HEK293 (cell line): ENCODE measurements at regions not wholly inside any gene's neighbourhood (a gene's known extent, or its start where the extent isn't known, plus 50 kb on each side); places are given as distances from the start of the nearest gene placed in this dataset.

Experiments used
- CTCF ChIA-PET: fragments of 350-600 bp; formaldehyde crosslinking; extraction: SDS; loops from one replicate; lab custom pipeline; 2021; ENCODE audit warnings: antibody characterized with exemption; lab: Yijun Ruan, JAX
- POLR2A ChIA-PET: fragments of 300-600 bp; formaldehyde crosslinking; extraction: SDS; loops from one replicate; lab custom pipeline; 2020; ENCODE audit warnings: antibody characterized with exemption, inconsistent platforms; lab: Yijun Ruan, JAX
- H3K27ac ChIP-seq: fragments of 200-500 bp; sonication (Bioruptor generic); 2 replicates; pipeline ENCODE4 v1.5.1; 2014; ENCODE audit warnings: low read depth, low read length, control low read depth, inconsistent platforms; ENCODE audit errors: extremely low read depth
- H3K36me3 ChIP-seq, 2 experiments: fragments of 200-500 bp in 1 of 2; sonication (Bioruptor generic) in 1 of 2; 1 replicate in 1 of 2; 2 replicates in 1 of 2; pipeline ENCODE4 v1.5.1; 2014 to 2017; ENCODE audit warnings: inconsistent platforms in 2 of 2, low read length in 2 of 2; ENCODE audit not compliant: control insufficient read depth in 2 of 2, insufficient read depth in 1 of 2
- H3K4me1 ChIP-seq: fragments of 200-500 bp; sonication (Bioruptor generic); 2 replicates; pipeline ENCODE4 v1.5.1; 2014; ENCODE audit warnings: mild to moderate bottlenecking, low read length, inconsistent platforms; ENCODE audit not compliant: control insufficient read depth, insufficient read depth
- H3K4me3 ChIP-seq: 2 replicates; pipeline ENCODE4 v1.5.1; 2011; ENCODE audit warnings: low read depth, mild to moderate bottlenecking, control low read depth, low read length, moderate library complexity
- H3K9me3 ChIP-seq: fragments of 200-500 bp; sonication (Bioruptor generic); 2 replicates; pipeline ENCODE4 v1.5.1; 2014; ENCODE audit warnings: low read depth, low read length, inconsistent platforms; ENCODE audit not compliant: control insufficient read depth, insufficient read depth
- HOXA7 ChIP-seq: sonication (generic); formaldehyde crosslinking; IDR thresholded peaks from 2 replicates; pipeline ENCODE4 v1.8.1; 2022; ENCODE audit warnings: missing genetic modification reagents, borderline replicate concordance
- KLF10 ChIP-seq: fragments of 450-650 bp; IDR thresholded peaks from 2 replicates; pipeline ENCODE4 v1.5.1; 2018; ENCODE audit warnings: missing biosample characterization, mild to moderate bottlenecking, missing genetic modification characterization
- REPIN1 ChIP-seq: fragments of 450-650 bp; formaldehyde crosslinking; IDR thresholded peaks from 2 replicates; pipeline ENCODE4 v1.5.1; 2017; ENCODE audit warnings: missing biosample characterization, missing genetic modification characterization, low read depth
- SP7 ChIP-seq: fragments of 450-650 bp; formaldehyde crosslinking; IDR thresholded peaks from 2 replicates; pipeline ENCODE4 v1.5.1; 2016; ENCODE audit warnings: missing biosample characterization, missing genetic modification characterization
- ZBTB17 ChIP-seq: fragments of 450-650 bp; formaldehyde crosslinking; IDR thresholded peaks from 2 replicates; pipeline ENCODE4 v1.5.1; 2016; ENCODE audit warnings: missing biosample characterization, missing genetic modification characterization
- ZNF16 ChIP-seq: fragments of 450-650 bp; formaldehyde crosslinking; IDR thresholded peaks from 2 replicates; pipeline ENCODE4 v1.5.1; 2016; ENCODE audit warnings: low read depth, missing biosample characterization, missing genetic modification characterization
- ZNF19 ChIP-seq: fragments of 450-650 bp; formaldehyde crosslinking; IDR thresholded peaks from 2 replicates; pipeline ENCODE4; 2016; ENCODE audit warnings: missing biosample characterization, missing genetic modification characterization, low read depth
- ZNF558 ChIP-seq: fragments of 450-650 bp; formaldehyde crosslinking; IDR thresholded peaks from 2 replicates; pipeline ENCODE4 v1.5.1; 2016; ENCODE audit warnings: missing biosample characterization, missing genetic modification characterization
- ZNF623 ChIP-seq: fragments of 450-650 bp; formaldehyde crosslinking; IDR thresholded peaks from 2 replicates; pipeline ENCODE4 v1.5.1; 2016; ENCODE audit warnings: missing biosample characterization, missing genetic modification characterization
- ZNF624 ChIP-seq: fragments of 450-650 bp; formaldehyde crosslinking; IDR thresholded peaks from 2 replicates; pipeline ENCODE4 v1.5.1; 2017; ENCODE audit warnings: missing biosample characterization, missing genetic modification characterization
- ZNF654 ChIP-seq: fragments of 450-650 bp; formaldehyde crosslinking; IDR thresholded peaks from 2 replicates; pipeline ENCODE4 v1.5.1; 2016; ENCODE audit warnings: low read depth, missing biosample characterization, missing genetic modification characterization
- ZNF660 ChIP-seq: fragments of 450-650 bp; IDR thresholded peaks from 2 replicates; pipeline ENCODE4 v1.5.1; 2018; ENCODE audit warnings: missing biosample characterization, mild to moderate bottlenecking, missing genetic modification characterization
- ZNF776 ChIP-seq: fragments of 450-650 bp; formaldehyde crosslinking; IDR thresholded peaks from 2 replicates; pipeline ENCODE4 v1.5.0; 2017; ENCODE audit warnings: missing biosample characterization, missing genetic modification characterization, borderline replicate concordance
- ZSCAN16 ChIP-seq: fragments of 450-650 bp; formaldehyde crosslinking; IDR thresholded peaks from 2 replicates; pipeline ENCODE4 v1.5.1; 2016; ENCODE audit warnings: missing biosample characterization, missing genetic modification characterization
- TF ChIP-seq, protein P1 (sequence below): fragments of 450-650 bp; IDR thresholded peaks from 2 replicates; pipeline ENCODE4 v1.5.1; 2018; ENCODE audit warnings: missing biosample characterization, missing genetic modification characterization
- TF ChIP-seq, protein P2 (sequence below): fragments of 450-650 bp; formaldehyde crosslinking; IDR thresholded peaks from 2 replicates; pipeline ENCODE4 v1.5.1; 2016; ENCODE audit warnings: missing biosample characterization, missing genetic modification characterization
- TF ChIP-seq, protein P3 (sequence below): fragments of 450-650 bp; formaldehyde crosslinking; IDR thresholded peaks from 2 replicates; pipeline ENCODE4 v1.5.1; 2016; ENCODE audit warnings: missing biosample characterization, missing genetic modification characterization

DNA sequence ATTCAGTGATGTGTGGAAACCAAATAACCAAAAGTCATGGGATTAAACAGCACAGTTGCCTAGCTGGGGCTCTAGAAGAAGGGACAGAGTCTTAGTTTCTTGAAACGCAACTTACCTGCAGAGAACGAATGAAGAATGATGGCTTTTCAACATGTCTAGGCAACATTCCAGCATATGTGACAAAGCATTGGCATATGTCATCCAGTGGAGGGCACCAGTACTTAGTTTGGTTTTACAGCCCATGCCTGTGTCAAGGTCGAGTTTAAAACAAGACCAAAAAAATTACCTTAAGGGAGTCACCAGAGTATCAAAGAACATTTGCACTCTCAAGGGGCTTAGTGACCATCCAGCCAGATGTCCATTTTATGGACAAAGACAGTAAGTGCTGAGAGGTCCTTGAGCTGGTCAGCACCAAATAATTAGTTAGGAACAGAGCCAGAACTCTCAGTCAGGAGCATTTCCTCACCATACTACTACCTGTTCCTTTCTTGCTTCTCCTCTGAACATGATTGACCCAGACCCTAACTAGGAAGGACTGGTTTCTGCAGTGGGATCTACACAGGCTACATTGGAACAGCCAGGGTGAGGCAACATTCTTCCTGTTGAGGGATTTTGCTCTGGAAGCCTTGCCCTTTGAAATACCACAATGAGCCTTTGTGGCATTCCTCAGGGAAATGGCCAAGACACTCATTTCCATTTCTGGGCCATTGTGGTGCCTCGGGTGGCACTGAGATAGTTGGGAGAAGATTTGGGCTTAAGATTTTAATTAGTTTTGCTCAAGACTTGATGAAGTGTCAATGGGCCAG is 75.4 kb upstream of the ANKH start:
- H3K4me3 ChIP-seq = no peak overlapping the region
- CTCF ChIA-PET = interaction anchor here (0.6 to 2.9 kb wide), 9 partner anchors 10 to 222 kb away, joined by 3 to 11 read pairs (median 3); no protein-coding TSS in a partner anchor
- H3K27ac ChIP-seq = no peak overlapping the region
- no peaks in the 10 kb centered on the region for H3K9me3 ChIP-seq
- POLR2A ChIA-PET = no interaction called here
- TF ChIP-seq ZNF776 (no peak), ZNF654 (tag by site-specific recombination) (peak; percentile 52), SP7 (no peak), ZNF624 (tag by site-specific recombination) (no peak), KLF10 (tag by site-specific recombination) (no peak), ZNF660 (0 out of 2 replicates have a peak, but pooled peaks have one; percentile 23)
- TF ChIP-seq, protein P1, sequence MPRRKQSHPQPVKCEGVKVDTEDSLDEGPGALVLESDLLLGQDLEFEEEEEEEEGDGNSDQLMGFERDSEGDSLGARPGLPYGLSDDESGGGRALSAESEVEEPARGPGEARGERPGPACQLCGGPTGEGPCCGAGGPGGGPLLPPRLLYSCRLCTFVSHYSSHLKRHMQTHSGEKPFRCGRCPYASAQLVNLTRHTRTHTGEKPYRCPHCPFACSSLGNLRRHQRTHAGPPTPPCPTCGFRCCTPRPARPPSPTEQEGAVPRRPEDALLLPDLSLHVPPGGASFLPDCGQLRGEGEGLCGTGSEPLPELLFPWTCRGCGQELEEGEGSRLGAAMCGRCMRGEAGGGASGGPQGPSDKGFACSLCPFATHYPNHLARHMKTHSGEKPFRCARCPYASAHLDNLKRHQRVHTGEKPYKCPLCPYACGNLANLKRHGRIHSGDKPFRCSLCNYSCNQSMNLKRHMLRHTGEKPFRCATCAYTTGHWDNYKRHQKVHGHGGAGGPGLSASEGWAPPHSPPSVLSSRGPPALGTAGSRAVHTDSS (tag by site-specific recombination) = no peak
- TF ChIP-seq, protein P2, sequence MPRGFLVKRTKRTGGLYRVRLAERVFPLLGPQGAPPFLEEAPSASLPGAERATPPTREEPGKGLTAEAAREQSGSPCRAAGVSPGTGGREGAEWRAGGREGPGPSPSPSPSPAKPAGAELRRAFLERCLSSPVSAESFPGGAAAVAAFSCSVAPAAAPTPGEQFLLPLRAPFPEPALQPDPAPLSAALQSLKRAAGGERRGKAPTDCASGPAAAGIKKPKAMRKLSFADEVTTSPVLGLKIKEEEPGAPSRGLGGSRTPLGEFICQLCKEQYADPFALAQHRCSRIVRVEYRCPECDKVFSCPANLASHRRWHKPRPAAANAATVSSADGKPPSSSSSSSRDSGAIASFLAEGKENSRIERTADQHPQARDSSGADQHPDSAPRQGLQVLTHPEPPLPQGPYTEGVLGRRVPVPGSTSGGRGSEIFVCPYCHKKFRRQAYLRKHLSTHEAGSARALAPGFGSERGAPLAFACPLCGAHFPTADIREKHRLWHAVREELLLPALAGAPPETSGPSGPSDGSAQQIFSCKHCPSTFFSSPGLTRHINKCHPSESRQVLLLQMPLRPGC (tag by site-specific recombination) = 0 out of 2 replicates have a peak, but pooled peaks have one; percentile 25
- TF ChIP-seq, protein P3, sequence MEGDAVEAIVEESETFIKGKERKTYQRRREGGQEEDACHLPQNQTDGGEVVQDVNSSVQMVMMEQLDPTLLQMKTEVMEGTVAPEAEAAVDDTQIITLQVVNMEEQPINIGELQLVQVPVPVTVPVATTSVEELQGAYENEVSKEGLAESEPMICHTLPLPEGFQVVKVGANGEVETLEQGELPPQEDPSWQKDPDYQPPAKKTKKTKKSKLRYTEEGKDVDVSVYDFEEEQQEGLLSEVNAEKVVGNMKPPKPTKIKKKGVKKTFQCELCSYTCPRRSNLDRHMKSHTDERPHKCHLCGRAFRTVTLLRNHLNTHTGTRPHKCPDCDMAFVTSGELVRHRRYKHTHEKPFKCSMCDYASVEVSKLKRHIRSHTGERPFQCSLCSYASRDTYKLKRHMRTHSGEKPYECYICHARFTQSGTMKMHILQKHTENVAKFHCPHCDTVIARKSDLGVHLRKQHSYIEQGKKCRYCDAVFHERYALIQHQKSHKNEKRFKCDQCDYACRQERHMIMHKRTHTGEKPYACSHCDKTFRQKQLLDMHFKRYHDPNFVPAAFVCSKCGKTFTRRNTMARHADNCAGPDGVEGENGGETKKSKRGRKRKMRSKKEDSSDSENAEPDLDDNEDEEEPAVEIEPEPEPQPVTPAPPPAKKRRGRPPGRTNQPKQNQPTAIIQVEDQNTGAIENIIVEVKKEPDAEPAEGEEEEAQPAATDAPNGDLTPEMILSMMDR = peak; percentile 39; the same call in 1 of the 2 replicates
- no peaks in the 10 kb centered on the region for H3K36me3 ChIP-seq
- no peaks in the 10 kb centered on the region for H3K4me1 ChIP-seq

DNA sequence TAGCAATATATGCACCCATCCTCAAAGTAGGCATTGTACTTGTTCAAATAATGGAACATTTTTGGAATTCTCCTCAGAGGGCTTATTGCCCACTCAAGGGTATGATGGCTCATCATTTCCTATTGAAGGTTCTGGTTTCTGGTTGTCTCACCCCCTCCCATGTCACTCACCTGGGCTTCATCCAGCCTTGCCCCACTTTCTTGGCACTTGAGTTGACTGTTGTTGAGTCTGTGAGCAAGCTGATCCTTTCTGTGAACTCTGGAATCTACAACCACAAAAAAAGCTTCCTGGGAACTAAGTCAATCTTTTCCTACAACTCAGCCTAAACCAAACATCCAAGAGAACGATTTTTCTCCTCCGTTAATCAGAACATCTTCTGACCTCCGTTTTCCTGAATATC is 73.9 kb upstream of the ANKH start:
- no peaks in the 10 kb centered on the region for H3K4me1 ChIP-seq
- no peak overlapping the region for H3K4me3 ChIP-seq
- no peak overlapping the region for H3K27ac ChIP-seq
- POLR2A ChIA-PET = no interaction called here
- H3K9me3 ChIP-seq = no peaks in the 10 kb centered on the region
- TF ChIP-seq ZNF558 (tag by site-specific recombination) (no peak), HOXA7 (no peak), ZNF654 (tag by site-specific recombination) (no peak), ZBTB17 (0 out of 2 replicates have a peak, but pooled peaks have one; percentile 20), ZNF623 (tag by site-specific recombination) (no peak), REPIN1 (tag by site-specific recombination) (no peak)
- CTCF ChIA-PET = interaction anchor here (1.2 kb wide), 1 partner anchor 61 kb away, joined by 3 read pairs; no protein-coding TSS in a partner anchor
- H3K36me3 ChIP-seq = no peaks in the 10 kb centered on the region

DNA sequence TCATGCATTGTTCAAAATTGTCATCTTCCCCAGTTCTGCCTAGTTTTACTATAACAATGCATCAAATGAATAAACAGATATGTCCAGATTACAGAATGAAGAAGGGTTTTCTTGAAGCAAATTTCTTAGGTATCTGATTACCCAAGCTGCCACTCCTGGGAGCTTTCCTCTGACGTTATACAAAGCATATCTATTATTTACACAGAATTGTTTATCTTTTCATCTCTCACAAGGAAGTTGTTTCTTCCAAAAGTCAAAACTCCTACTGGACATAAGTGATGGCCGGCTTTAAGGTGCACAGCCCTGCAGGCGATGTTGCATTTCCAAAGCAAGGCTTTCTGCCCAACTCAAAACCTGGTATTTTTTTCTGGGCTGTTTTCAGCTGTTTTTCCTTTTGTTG is 73.4 kb upstream of the ANKH start:
- Histone ChIP-seq H3K4me1 (no peaks in the 10 kb centered on the region), H3K4me3 (no peak overlapping the region), H3K9me3 (no peaks in the 10 kb centered on the region), H3K36me3 (no peaks in the 10 kb centered on the region), H3K27ac (no peak overlapping the region)
- ChIA-PET POLR2A (no interaction called here), CTCF (interaction anchor here (0.6 to 1.2 kb wide), 2 partner anchors 11 to 62 kb away, joined by 3 read pairs; no protein-coding TSS in a partner anchor)
- no peak for TF ChIP-seq ZNF19 (tag by site-specific recombination)
- no peak for TF ChIP-seq ZNF16 (tag by site-specific recombination)
- TF ChIP-seq ZSCAN16 = no peak
